Liver (tissue), 8 donors: ENCODE measurements at regions not wholly inside any gene's neighbourhood (a gene's known extent, or its start where the extent isn't known, plus 50 kb on each side); places are given as distances from the start of the nearest gene placed in this dataset.

ENCODE experiments used
- DNase-seq: peaks from one replicate; pipeline ENCODE4 v3.0.0-alpha.2; 2017; ENCODE audit warnings: low spot score
- H3K27ac ChIP-seq, 2 donors: one replicate each; pipeline ENCODE4 v1.7.0; 2013; ENCODE audit warnings: inconsistent platforms in 2 of 2, low read length in 2 of 2, control low read depth in 1 of 2, low read depth in 1 of 2, mild to moderate bottlenecking in 1 of 2
- H3K27me3 ChIP-seq, 4 donors: one replicate each; pipeline versions ENCODE4 v1.6.1 to v1.7.0; 2013; ENCODE audit warnings: low read length in 3 of 4, inconsistent platforms in 1 of 4, mild to moderate bottlenecking in 1 of 4, moderate library complexity in 1 of 4; ENCODE audit not compliant: control insufficient read depth in 4 of 4, insufficient read depth in 4 of 4
- H3K36me3 ChIP-seq, 4 donors: one replicate each; pipeline versions ENCODE4 v1.6.1 to v1.7.0; 2013; ENCODE audit warnings: low read length in 3 of 4, mild to moderate bottlenecking in 3 of 4, low read depth in 1 of 4, moderate library complexity in 1 of 4; ENCODE audit not compliant: control insufficient read depth in 4 of 4, insufficient read depth in 3 of 4
- H3K4me1 ChIP-seq, 4 donors: one replicate each; pipeline versions ENCODE4 v1.6.1 to v1.7.0; 2013; ENCODE audit warnings: low read length in 3 of 4, mild to moderate bottlenecking in 3 of 4, moderate library complexity in 1 of 4; ENCODE audit not compliant: control insufficient read depth in 4 of 4, insufficient read depth in 4 of 4
- H3K4me3 ChIP-seq, 3 donors: one replicate each; pipeline versions ENCODE4 v1.6.1 to v1.7.0; 2013; ENCODE audit warnings: low read length in 3 of 3, control low read depth in 1 of 3, low read depth in 1 of 3, mild to moderate bottlenecking in 1 of 3
- H3K9ac ChIP-seq, 2 donors: one replicate each; pipeline ENCODE4 v1.7.0; 2013; ENCODE audit warnings: low read length in 2 of 2, mild to moderate bottlenecking in 2 of 2, moderate library complexity in 2 of 2, control low read depth in 1 of 2, low read depth in 1 of 2
- H3K9me3 ChIP-seq, 4 donors: one replicate each; pipeline versions ENCODE4 v1.6.1 to v1.7.0; 2013; ENCODE audit warnings: low read length in 3 of 4; ENCODE audit not compliant: control insufficient read depth in 4 of 4
- ATF3 ChIP-seq: IDR thresholded peaks from 2 replicates; pipeline ENCODE4 v1.6.1; 2016; ENCODE audit warnings: antibody characterized with exemption
- CTCF ChIP-seq: fragments of 150-350 bp; IDR thresholded peaks from 2 replicates; pipeline ENCODE4 v1.5.1; 2017; ENCODE audit warnings: improper control_type of control experiment, low read depth, low read length; ENCODE audit not compliant: missing input control
- FOXA1 ChIP-seq: IDR thresholded peaks from 2 replicates; pipeline ENCODE4 v1.6.1; 2016; ENCODE audit warnings: antibody characterized with exemption
- FOXA2 ChIP-seq: IDR thresholded peaks from 2 replicates; pipeline ENCODE4 v1.6.1; 2016; ENCODE audit warnings: antibody characterized with exemption
- GABPA ChIP-seq, 2 donors: IDR thresholded peaks in 1 of 2; conservative IDR thresholded peaks in 1 of 2; 2 replicates each; pipeline ENCODE4 v1.6.1; 2016; ENCODE audit warnings: antibody characterized with exemption in 2 of 2, mild to moderate bottlenecking in 1 of 2, moderate library complexity in 1 of 2
- HNF4A ChIP-seq, 2 donors: conservative IDR thresholded peaks; 2 replicates each; pipeline ENCODE4 v1.6.1; 2016; ENCODE audit warnings: antibody characterized with exemption in 2 of 2, mild to moderate bottlenecking in 2 of 2
- JUND ChIP-seq, 2 donors: IDR thresholded peaks; 2 replicates each; pipeline ENCODE4 v1.6.1; 2016; ENCODE audit warnings: antibody characterized with exemption in 2 of 2
- MAX ChIP-seq: IDR thresholded peaks from 2 replicates; pipeline ENCODE4 v1.6.1; 2016; ENCODE audit warnings: antibody characterized with exemption
- NR2F2 ChIP-seq: IDR thresholded peaks from 2 replicates; pipeline ENCODE4 v1.6.1; 2016; ENCODE audit warnings: antibody characterized with exemption
- RAD21 ChIP-seq, 2 donors: IDR thresholded peaks; 2 replicates each; pipeline ENCODE4 v1.6.1; 2016; ENCODE audit warnings: antibody characterized with exemption in 2 of 2, mild to moderate bottlenecking in 2 of 2
- RXRA ChIP-seq, 2 donors: IDR thresholded peaks; 2 replicates each; pipeline ENCODE4 v1.6.1; 2017 to 2018; ENCODE audit warnings: antibody characterized with exemption in 2 of 2, mild to moderate bottlenecking in 1 of 2
- SP1 ChIP-seq: IDR thresholded peaks from 2 replicates; pipeline ENCODE4 v1.6.1; 2018; ENCODE audit warnings: antibody characterized with exemption, mild to moderate bottlenecking
- TAF1 ChIP-seq: conservative IDR thresholded peaks from 2 replicates; pipeline ENCODE4 v1.6.1; 2016; ENCODE audit warnings: antibody characterized with exemption, mild to moderate bottlenecking
- YY1 ChIP-seq: IDR thresholded peaks from 2 replicates; pipeline ENCODE4 v1.6.1; 2016; ENCODE audit warnings: antibody characterized with exemption, mild to moderate bottlenecking
- ZBTB33 ChIP-seq: IDR thresholded peaks from 2 replicates; pipeline ENCODE4 v1.6.1; 2016; ENCODE audit warnings: antibody characterized with exemption
- WGBS: extraction: QIAGEN DNeasy Blood & Tissue Kit; methylation state at CpG from one replicate; pipeline ENCODE4 v1.1.7; 2013; 5-methylcytosine and 5-hydroxymethylcytosine counted together
- donor health status: healthy.
- donor health status: healthy.
- donor health status: healthy.
- donor health status: healthy.
- donor health status: healthy.

GRCh38 chr2:37569131-37569823, 102.2 kb downstream of the CDC42EP3 start:
- Histone ChIP-seq H3K36me3 (no peaks in the 10 kb centered on the region), H3K27ac (no peak overlapping the region), H3K9me3 (no peaks in the 10 kb centered on the region), H3K4me1 (no peaks in the 10 kb centered on the region), H3K9ac (no peak overlapping the region), H3K27me3 (no peaks in the 10 kb centered on the region), H3K4me3 (no peak overlapping the region)
- WGBS = 82% methylated on average over 2 of the region's 2 CpGs
- DNase-seq = no peak
- no peak for TF ChIP-seq RAD21 (IDR thresholded peaks at IDR 0.05)
- no peak for TF ChIP-seq JUND (IDR thresholded peaks at IDR 0.05)
- TF ChIP-seq SP1 = no peak
- no peak for TF ChIP-seq TAF1
- no peak for TF ChIP-seq ATF3
- no peak for TF ChIP-seq CTCF
- TF ChIP-seq HNF4A (conservative IDR thresholded peaks at IDR 0.05) = no peak
- no peak for TF ChIP-seq RXRA (IDR thresholded peaks at IDR 0.05)
- no peak for TF ChIP-seq ZBTB33
- no peak for TF ChIP-seq FOXA1
- TF ChIP-seq FOXA2 = no peak
- no peak for TF ChIP-seq YY1
- TF ChIP-seq NR2F2 = no peak
- TF ChIP-seq MAX = no peak
- TF ChIP-seq GABPA (IDR thresholded peaks at IDR 0.05 in 1 of 2, conservative IDR thresholded peaks at IDR 0.05 in 1 of 2) = no peak

GRCh38 chr2:37569986-37570679, 101.3 kb downstream of the CDC42EP3 start:
- Histone ChIP-seq H3K4me3 (no peak overlapping the region), H3K27ac (no peak overlapping the region)
- 52% methylated on average over 3 of the region's 3 CpGs for WGBS

More at GRCh38 chr2:37569986-37570679, 101.3 kb downstream of the CDC42EP3 start:
- TF ChIP-seq FOXA2 (no peak), MAX (no peak), HNF4A (conservative IDR thresholded peaks at IDR 0.05) (peak in 1 of 2 donors; percentile 10)
- H3K9ac ChIP-seq = no peak overlapping the region
- no peak for DNase-seq
- no peaks in the 10 kb centered on the region for H3K9me3 ChIP-seq
- H3K36me3 ChIP-seq = no peaks in the 10 kb centered on the region
- H3K27me3 ChIP-seq = no peaks in the 10 kb centered on the region
- H3K4me1 ChIP-seq = no peaks in the 10 kb centered on the region
